Stimulated activated CD8-positive, alpha-beta memory T cell treated with anti-CD3 and anti-CD28 coated beads, Interleukin-12 subunit alpha, Interleukin-12 subunit beta, amount 100 ng/mL, for 1 hour (primary cell): ENCODE measurements at regions not wholly inside any gene's neighbourhood (a gene's known extent, or its start where the extent isn't known, plus 50 kb on each side); places are given as distances from the start of the nearest gene placed in this dataset.
"Not testable (repeated sequence)": the region's sequence is repeated elsewhere in the genome, so short reads cannot be mapped to it uniquely, and the experiment has no call there.

Source experiments
- DNase-seq: peaks from one replicate; pipeline ENCODE4 v3.0.0-alpha.2; 2020; ENCODE audit warnings: low read depth

DNA sequence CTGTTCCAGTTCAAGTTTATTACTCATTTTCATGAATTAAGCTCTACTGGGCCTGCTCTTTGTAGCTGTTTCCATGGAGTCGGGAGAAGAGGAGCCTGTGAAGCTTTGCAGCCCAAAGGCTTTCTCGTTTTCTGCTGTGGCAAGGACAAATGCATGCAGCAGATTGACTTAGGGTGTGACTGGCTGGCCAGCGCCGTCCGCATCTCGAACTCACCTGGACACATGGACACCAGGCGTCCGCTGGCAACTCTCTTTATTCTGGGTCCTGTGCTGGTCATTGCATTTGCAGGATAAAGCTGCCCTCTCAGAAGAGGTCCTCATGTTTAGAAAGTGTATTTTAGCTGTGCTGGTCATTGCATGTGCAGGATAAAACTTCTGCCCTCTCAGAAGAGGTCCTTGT, 350.4 kb downstream of the TMEM121 start:
- DNase-seq, result no peak

DNA sequence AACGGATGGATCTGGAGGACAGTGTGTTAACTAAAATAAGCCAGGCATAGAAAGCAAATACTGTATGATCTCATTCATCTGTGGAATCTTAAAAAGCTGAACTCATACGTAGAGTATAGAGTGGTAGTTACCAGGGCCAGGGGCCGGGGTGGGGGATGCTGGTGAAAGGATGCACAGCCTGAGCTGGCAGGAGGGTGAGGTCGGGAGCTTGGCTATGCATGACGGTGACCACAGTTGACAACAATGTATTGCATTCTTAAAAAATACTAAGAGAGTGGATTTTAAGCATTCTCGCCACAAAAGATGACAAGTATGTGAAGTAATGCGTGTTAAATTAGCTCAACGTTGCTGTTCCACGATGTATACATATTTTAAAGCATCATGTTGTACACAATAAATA, 351.3 kb downstream of the TMEM121 start:
- DNase-seq, result no peak

DNA sequence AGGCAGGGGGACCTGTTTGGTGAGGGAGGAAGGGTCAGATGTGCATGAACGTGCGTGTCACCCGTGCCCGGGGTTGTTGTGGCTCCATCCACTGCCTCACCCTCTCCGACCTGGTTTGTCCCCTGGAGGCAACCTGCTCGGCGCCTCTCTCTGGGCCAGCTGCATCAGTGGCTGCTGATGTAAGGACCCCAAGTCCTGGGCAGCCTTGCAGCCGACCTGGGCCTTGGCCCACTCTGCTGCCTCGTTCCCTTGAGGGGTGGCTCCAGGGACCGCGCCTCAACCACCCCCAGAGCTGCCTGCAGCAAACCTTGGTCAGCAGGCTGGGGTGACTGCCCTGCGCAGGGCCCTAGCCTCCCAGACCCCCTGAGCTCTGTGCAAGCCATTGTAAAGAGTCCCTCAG, 351.7 kb downstream of the TMEM121 start:
- no peak for DNase-seq

DNA sequence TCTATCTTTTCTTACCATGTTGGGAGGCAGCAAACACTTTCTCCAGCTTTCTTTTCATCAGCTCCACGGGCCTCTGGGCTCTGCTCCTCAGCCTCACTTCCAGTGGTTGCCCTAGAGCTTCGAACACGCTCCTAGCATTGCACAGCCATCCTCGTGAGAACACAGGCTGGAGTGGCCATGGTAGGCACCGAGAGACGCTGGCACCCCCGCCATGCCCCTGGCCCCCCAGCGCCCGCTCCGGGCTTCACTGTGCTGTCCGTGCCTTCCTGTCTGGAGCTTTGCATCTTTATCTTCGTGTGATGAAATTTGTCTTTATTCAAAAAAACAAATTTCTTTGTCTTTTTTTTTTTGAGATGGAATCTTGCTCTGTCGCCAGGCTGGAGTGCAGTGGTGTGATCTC, 352.2 kb downstream of the TMEM121 start:
- DNase-seq, result no peak

DNA sequence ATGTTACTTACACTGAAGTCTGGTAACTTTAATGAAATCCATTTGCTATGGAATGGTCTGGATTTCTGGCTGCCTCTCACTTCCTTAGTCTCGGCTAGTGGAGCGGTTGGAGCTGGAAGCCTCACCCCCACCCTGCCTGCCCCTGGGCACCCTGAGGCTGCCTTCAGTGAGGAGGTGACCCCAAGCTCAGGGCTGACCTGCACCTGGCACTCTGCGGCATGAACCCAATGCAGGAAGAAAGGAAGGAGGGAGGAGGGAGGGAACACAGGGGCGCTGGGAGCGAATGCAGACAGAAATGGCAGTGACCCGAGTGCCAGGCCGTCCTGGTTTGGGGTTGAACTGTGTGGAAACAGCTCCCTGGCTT, 353.1 kb downstream of the TMEM121 start:
- DNase-seq, result no peak

DNA sequence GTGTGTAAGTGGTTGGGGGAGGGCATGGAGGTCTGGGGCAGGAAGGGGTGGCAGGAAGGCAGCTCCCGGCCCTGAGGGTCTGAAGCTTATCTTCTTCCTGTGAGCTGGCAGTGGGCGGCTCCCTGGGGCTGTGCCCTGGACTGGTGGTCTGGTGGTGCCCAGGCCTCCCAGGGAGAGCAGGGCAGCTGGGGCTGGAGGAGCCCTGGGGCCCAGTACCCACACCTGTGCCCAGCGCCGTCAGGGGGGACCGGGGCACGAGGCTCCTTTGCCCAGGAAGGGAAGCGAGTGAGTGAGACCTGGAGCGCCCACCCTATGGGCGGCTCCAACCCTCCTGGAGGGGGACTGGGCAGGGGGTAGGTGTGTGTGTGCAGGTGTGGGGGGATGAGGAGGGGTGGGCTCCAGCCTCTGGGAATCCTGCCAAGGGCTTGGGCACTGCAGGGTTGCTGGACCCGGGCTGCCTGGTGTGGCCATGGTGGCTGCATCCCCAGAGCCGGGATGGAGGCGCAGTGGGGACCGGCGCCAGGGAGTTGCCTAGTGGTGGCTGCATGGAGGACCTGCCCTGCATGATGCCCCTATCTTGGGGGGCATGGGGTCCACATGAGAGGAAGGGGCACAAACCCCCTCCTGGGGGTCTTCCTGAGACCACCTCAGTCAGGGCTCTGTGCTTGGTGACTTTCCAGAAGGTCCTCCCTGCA, 353.6 kb downstream of the TMEM121 start:
- DNase-seq, result no peak

DNA sequence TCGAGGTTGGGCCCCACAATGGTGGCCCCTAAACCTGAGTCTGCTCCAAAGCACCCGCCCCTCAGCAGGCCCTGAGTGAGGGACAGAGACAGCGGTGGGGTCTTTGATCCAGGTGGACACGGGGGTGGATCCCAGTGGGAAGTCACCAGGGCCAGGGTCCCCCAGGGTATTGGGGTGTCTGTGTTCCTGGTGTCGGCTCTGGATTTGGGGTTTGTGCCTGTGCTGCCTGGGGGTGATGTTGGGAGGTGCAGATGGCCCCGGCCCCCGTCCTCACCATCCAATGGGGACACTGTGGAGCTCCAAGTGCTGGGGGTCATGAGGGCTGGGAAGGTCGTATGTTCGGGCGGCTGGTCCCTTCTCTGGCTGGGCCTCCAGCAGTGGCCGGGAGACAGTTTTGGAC, 354.2 kb downstream of the TMEM121 start:
- no peak for DNase-seq

DNA sequence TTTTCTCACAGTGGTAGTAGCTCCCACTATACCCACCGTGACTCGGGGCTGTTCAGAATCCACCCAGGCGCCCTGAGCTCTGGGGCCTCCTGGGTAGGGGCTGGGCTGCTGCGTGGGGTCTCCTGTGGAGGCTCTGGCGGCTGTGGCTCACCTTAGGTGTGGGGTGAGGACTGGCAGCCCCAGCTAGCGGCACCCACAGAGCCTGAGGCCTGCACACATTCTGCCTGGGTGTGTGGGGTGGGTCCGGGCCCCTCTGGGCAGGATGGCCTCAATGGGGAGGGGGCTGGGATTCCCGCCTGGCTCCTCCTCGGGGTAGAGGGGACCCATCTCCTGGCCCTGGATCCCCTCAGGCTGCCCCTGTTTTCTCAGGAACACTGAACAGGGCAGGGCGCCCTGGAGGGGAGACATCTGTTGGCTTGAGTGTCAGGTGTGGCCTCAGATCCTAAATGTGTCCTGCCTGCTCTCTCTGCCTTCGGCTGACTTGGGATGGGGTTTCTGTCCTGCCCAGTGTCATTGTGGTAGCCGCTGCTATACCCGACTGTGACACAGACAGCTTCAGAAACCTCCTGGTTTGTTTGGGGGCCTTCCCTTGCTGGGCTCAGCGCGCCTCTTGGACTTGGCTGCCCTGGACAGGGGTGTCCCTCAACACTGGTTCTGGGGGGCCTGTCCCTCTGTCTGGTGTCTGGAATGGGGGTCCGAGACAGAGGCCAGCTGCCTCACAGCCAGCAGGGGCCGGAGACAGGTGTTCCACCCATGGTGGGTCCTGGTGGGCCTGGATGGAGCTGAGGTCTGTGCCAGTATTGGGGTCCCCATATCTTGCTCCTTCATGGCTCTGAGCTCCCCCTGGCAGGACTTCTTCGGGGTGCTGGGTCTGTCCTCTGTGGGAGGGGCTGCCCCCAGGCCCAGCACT, 354.9 kb downstream of the TMEM121 start:
- no peak for DNase-seq

DNA sequence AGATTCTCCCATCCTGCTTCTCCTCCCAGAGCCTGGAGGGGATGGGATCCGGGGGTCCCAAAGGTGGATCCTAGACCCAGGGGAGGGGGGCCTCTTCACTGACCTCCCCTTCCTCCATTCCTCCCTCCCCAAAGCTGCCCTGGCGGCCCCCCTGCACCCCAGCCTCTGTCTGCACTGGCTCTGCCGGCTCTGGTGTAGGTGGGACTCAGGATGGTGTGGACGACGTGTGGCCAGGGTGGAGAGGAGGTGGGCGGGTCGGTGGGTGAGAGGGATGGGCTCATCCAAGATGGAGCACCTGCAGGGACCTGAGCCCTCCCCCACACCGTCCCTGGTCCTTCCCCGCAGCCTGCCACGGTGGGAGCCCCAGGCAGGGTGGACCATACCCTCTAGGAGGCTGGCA, 355.6 kb downstream of the TMEM121 start:
- DNase-seq, result not testable (repeated sequence)

DNA sequence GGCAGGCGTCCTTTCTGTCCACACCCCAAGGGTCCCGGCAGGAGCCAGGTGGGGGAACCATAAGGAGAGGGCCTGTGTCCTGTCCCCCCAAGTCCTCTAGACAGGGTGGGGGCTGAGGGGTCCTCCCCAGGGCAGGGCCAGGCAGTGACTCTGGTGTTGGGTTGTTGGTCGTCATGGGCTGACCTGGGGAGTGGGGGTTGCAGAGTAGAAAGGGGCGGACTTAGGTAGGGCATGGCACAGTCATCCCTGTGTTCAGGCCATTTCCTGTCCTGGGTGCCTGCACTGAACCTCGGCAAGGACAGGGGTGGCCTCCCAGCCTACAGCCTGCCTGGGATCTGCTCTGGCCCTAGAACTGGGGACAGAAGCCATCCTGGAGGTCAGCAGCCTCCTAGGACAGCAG, 356.2 kb downstream of the TMEM121 start:
- no peak for DNase-seq

DNA sequence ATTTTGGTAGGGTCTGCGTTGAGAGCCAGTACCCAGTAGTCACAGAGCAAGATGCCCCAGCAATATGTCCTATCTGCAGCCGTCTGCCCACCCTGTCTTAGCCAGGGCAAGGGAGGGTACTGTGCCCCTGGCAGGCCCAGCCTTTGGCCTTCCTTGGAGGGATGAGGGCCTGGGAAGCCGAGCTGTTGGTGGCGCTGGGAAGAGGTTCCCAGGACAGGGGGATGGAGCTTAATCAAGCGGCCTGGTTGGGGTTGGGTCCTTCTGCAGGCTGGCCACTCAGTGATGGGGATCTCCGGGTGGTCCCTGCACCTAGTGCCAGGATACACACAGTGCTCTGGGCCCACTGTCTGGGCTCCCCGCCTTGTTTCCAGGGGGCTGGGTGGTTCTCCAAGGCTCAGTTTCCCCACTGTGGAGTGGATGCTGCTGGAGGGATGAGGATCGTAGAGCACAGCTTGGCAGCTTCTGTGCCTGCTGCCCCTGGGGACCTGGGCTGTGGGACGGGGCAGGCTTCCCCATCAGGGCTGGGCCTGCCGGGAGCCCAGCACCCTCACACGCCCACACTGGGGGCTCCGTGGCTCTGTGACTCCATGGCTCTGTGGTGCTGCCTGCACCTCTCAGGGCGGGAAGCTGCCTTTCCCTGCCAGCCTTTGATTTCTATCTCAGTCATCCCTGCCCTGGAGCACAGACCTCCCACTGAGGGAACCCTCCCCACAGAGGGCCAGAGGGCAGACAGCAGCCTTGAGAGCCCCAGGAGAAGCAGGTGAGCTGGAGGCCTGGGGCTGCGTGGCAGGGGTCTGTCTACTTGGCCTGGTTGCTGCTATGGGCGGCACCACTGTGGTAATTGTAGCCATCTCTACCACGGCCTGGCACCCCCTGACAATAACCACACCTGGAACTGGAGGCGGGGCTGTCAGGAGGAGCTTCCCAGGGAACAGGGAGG, 357.0 kb downstream of the TMEM121 start:
- no peak for DNase-seq

DNA sequence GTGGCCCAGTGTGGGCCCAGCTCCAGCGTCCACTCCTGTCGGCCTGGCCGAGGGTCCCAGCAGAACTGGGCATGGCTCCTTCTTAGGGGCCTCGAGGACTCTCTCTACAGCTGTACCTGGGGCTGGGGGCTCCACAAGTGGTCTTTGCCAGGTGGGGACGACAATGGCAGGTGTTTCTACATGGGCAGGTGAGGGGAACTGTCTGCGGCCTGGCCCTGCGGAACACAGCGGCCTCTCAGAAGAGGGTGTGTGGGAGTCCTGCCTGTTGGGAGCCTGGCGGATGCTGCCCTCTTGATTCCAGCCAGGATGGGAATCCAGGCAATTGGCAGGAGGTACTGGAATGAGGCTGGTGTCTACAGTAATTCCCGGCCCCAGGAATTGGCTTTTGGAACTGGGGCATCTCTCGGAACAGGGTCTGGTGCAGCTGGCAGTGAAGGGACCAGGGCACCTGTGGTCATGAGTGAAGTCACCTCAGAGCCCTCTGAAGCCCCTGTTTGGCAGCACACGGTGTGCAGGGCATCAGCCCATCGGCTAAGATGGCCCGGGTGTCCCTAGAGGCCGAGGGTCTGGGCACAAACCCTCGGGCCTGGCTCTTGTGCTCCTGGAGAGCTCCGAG, 357.9 kb downstream of the TMEM121 start:
- DNase-seq, result not testable (repeated sequence)

DNA sequence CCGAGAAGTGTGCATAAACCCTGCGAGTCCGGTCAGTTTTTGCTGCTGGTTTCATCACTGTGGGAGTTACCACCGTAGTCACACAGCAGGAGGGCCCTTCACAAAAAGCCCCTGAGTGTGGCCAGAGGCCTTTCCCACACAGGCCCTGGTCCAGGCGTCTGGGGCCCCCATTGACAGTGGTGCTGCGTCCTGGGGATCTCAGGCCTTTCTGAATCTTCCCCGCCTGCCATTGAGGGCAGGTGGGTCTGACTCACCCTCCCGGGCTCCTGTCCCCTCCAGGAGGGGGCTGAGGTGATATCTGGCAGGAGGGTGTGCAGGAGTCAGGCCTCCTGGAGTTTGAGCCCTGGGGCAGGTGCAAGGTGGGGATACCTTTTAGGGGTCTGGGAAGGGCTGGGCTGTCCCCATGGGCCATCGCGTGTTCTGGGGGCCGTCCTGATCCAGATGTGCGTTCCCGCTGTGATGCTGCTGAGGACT, 358.5 kb downstream of the TMEM121 start:
- DNase-seq, result no peak

DNA sequence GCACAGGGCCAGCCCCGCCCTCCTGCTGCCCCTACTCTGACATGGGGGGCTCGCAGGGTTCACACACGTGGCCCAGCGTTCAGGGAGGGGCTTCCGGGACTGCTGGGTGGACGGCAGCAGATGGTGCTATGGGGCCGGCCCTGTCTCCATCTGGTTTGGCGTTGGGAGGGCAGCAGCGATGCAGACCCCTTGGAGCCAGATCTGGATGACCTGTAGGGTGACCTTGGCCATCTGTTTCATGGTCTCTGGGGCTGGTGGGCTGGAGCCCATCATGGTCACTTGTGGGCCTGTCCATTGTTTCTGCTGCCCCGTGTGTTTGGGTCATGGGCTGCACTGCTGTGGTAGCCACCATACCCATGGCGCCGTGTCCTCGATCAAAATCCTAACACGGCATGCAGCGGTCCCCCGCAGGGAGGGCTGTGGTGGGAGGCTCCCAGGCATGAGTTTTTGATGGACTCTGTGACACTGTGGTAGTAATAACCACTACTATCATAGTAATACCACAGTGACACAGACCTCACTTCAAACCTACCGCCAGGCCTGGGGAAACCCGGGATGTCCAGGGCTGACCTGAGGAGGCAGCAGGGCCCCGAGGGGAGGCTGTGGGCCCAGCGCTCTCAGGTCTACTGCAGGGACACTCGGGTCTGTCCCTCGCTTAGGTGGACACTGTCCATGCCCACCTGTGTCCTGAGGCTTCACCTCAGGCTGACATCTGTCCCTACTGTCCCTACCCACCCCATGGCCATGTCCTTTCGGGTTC, 359.4 kb downstream of the TMEM121 start:
- DNase-seq, result no peak

DNA sequence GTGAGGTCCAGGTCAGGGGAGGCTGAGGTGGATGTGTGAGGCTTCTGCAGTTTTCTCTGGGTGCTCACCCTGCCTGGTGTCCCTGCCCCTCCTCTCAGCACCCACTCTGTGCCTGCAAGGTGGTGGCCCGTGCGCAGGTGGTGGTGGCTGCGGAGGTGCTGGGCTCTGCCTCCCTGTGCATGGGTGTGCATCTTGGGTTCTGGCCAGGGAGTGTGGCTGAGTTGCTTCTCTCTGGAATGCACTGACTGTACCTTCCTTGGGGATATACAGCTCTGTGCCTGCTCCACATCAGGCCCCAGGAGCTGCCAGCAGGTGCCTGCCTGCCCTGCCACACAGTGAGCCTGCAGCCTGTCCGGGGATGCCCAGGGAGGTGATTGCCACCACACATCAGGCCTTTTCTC, 360.4 kb downstream of the TMEM121 start:
- DNase-seq, result not testable (repeated sequence)

DNA sequence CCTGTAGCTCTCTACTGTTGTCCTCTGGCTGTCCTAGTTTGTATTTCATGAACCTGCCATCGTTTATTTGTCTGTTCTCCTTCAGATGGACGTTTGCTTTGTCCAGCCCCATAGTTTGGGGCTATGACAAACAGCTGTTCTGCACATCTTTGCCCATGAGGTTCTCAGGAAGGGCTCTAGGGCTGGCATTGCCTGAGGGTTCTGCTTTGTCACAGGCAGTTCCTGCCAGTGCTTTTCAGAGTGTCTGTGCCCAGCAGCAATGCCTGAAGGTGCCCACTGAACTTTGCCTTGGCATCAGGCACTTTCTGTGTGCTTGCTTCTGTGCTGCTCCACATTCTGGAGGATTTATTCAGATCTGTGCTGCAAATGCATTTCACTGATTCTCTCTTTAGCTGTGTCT, 361.3 kb downstream of the TMEM121 start:
- no peak for DNase-seq

DNA sequence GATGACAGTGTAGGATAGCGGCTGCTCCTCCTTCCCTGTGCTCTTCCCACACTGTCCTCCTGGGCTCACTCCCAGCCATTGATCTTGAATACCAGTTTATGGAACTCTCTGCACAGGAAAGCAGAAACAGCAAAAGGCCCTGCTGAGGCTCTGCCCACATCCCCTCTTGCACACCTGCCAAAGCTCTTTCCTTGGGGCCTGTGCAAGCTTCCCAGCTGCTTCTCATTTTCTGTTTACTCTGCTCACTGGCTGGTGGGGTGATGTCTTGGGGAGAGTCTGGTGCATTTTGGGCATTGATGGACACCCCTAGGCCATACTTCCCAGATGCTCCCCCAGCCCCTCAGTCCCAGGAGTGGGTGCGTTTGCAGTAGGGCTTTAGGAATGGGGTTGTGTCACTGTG, 361.8 kb downstream of the TMEM121 start:
- DNase-seq, result no peak

DNA sequence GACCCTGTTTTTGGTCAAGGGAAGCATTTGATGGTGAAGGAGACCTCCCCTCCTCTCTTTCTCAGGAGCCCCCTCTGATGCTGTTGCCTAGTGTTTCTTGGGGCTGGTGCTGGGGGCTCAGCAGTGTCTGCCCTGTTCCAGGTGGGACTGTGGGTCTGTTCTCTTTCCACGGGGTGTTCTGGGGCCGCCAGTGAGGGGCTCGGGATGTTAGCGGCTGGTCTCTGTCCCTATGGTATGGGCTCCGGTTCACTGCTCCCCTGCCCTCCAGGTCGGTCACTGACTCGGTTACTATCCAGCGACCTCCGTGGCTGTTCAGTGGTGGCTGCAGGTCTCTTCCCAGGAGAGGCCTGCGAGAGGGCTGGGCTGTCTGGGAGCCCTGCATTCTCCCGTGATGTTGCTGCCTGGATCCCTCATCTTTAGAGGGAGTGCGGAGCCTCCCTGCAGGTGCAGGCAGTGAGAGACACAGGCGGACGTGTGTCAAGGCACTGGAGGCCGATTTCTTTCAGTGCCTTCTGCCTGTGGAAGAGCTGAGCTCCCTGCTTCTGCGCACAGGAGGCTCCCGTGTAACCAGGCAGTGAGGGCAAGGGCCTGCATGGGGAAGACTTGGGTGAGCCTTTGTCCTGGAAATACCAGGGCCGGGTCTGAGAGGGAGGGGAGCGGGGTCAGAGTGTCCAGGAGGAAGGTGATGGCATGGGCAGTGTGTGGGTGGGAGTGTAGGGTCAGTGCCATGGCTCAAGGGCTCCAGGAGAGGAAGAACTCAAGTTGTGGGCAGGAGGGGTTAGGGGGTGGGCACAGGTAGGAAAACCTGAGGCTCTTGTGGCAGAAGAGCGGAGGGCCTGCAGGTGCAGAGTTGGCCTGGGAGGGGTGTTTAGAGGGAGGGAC, 362.6 kb downstream of the TMEM121 start:
- no peak for DNase-seq

DNA sequence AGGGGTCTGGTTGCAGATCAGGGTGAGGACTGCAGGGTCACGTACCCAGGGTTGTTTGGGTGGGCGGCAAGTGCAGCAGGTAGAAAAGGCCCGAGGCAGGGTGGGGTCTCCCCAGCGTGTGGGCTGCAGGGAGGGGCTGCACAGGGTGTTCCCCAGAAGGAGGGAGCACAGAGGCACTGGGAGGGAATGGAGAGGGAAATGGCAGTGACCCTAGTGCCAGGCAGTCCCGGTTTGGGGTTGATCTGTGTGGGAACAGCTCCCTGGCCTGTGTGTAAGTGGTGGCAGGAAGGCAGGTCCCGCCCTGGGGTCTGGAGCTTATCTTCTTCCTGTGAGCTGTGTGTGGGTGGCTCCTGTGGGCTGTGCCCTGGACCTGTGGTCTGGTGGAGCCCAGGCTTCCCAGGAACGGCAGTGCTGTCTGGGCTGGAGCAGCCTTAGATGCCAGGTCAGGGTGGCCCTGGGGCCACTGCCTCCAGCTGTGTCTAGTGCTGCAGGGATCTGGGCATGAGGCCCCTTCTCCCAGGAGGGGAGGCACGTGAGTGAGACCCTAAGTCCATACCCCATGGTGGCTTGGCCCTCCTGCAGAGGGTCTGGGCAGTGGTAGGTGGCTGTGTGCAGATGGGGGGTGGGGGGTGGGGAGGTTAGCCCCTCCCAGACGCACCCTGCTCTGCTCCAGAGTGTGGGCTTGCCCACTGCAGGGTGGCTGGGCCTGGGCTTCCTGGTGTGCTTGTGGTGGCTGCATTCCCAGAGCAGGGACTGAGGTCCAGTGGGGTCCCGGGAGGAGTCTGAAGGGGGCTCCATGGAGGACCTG, 363.5 kb downstream of the TMEM121 start:
- no peak for DNase-seq
